Lower lobe of right lung (tissue), 2 donors: ENCODE measurements at regions not wholly inside any gene's neighbourhood (a gene's known extent, or its start where the extent isn't known, plus 50 kb on each side); places are given as distances from the start of the nearest gene placed in this dataset.

Source experiments
- ATAC-seq, 2 donors: fragments of 200-7000 bp; cut with Tn5 transposase; one replicate each; pipeline ENCODE4 v1.9.1; 2020 to 2022; ENCODE audit warnings: mild to moderate bottlenecking in 2 of 2, moderate library complexity in 2 of 2
- DNase-seq: peaks from one replicate; pipeline ENCODE4 v3.0.0-alpha.2; 2020
- H3K27ac ChIP-seq: fragments of 200-600 bp; one replicate; pipeline ENCODE4 v1.8.0; 2022
- H3K27me3 ChIP-seq: fragments of 200-600 bp; one replicate; pipeline ENCODE4 v1.8.0; 2022; ENCODE audit warnings: low read depth
- H3K36me3 ChIP-seq: fragments of 200-600 bp; one replicate; pipeline ENCODE4 v1.8.0; 2022; ENCODE audit warnings: mild to moderate bottlenecking
- H3K4me1 ChIP-seq: fragments of 200-600 bp; one replicate; pipeline ENCODE4 v1.8.0; 2022
- H3K4me3 ChIP-seq: fragments of 200-600 bp; one replicate; pipeline ENCODE4 v1.8.0; 2022; ENCODE audit warnings: mild to moderate bottlenecking
- H3K9me3 ChIP-seq: fragments of 200-600 bp; one replicate; pipeline ENCODE4 v1.8.0; 2022
- CTCF ChIP-seq: fragments of 200-600 bp; IDR thresholded peaks from one replicate; pipeline ENCODE4 v1.8.0; 2022; ENCODE audit warnings: antibody characterized with exemption, mild to moderate bottlenecking
- intact Hi-C: fragments of 100-400 bp; cut with DNase I; formaldehyde crosslinking; loops from one replicate; pipeline ENCODE4 v1.11.0; 2022
- donor health status: DM: no; HTN: yes; CAD: no; lungs with severe emphysema.

GRCh38 chr3:137349557-137350348, 392.0 kb downstream of the IL20RB start:
- DNase-seq = no peak
- no peak for TF ChIP-seq CTCF
- intact Hi-C loops = no loop called here
- H3K36me3 ChIP-seq = no peaks in the 10 kb centered on the region
- no peaks in the 10 kb centered on the region for H3K27me3 ChIP-seq
- no peaks in the 10 kb centered on the region for H3K4me1 ChIP-seq
- no peak overlapping the region for H3K27ac ChIP-seq
- no peak overlapping the region for H3K4me3 ChIP-seq
- ATAC-seq = no peak
- H3K9me3 ChIP-seq = no peaks in the 10 kb centered on the region

- no peak for DNase-seq
- Histone ChIP-seq H3K27ac (no peak overlapping the region), H3K27me3 (no peaks in the 10 kb centered on the region), H3K36me3 (no peaks in the 10 kb centered on the region), H3K4me3 (no peak overlapping the region), H3K4me1 (no peaks in the 10 kb centered on the region), H3K9me3 (no peaks in the 10 kb centered on the region)
- intact Hi-C loops = no loop called here
- no peak for TF ChIP-seq CTCF
- ATAC-seq = no peak
These were observed 402.9 kb downstream of the IL20RB start for GRCh38 chr3:137360531-137361201.

DNA sequence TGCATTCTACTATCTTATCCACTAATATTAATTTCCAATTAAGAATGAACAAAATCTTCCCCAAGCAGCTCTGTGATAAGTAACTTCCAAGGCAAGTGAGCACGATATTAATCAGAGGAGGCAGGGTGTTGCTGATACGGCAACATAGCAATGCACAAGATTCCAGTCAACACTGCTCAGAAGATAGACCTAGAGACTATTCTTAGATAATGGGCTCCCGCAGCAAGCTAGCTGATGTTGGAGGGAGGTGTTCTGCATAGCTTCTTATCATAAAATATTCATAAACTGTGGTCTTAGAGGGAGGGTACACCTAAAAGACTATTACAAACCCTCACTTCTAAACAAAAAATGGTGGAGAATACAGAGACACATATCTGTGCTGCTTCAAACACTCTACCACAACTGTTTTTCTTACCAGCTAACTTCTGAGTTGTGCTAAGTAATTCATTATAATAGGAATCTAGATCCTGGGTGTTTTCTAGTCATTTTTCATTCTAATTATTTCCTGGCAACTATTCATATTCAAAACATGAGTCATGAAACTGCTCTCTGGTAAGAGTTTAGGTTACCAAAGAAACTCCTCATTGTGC, 382.0 kb upstream of the SOX14 start:
- no peak for ATAC-seq
- no peak for DNase-seq
- no peaks in the 10 kb centered on the region for H3K4me1 ChIP-seq
- no peaks in the 10 kb centered on the region for H3K36me3 ChIP-seq
- H3K4me3 ChIP-seq = no peak overlapping the region
- H3K9me3 ChIP-seq = peaks cover 8% of the 10 kb centered on the region
- H3K27me3 ChIP-seq = no peaks in the 10 kb centered on the region
- no peak for TF ChIP-seq CTCF
- no peak overlapping the region for H3K27ac ChIP-seq
- intact Hi-C loops = no loop called here

- no peak for TF ChIP-seq CTCF
- no peak for ATAC-seq
- H3K9me3 ChIP-seq = no peaks in the 10 kb centered on the region
- no peak overlapping the region for H3K27ac ChIP-seq
- no peaks in the 10 kb centered on the region for H3K27me3 ChIP-seq
- no peak overlapping the region for H3K4me3 ChIP-seq
- intact Hi-C loops = no loop called here
- DNase-seq = no peak
- no peaks in the 10 kb centered on the region for H3K36me3 ChIP-seq
- no peaks in the 10 kb centered on the region for H3K4me1 ChIP-seq
These were observed 378.2 kb upstream of the SOX14 start for GRCh38 chr3:137385922-137386321.

DNA sequence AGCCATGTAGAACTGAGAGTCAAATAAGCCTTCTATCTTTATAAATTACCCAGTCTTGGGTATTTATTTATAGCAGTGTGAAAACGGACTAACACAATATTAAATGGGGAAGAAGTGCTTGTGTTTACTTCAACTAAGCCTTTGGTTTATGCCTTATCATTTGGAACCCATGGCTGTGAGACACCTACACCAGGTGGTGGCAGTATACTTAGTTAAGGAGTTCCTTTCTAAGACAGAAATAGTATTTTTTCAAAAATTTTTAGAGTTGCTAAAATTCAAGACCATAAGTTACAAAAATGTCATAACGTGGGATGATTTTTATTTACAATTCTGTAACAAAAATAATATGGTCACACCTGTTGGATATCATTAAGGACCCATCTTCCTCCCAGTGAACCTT, 354.5 kb upstream of the SOX14 start:
- Histone ChIP-seq H3K27ac (no peak overlapping the region), H3K36me3 (no peaks in the 10 kb centered on the region), H3K27me3 (no peaks in the 10 kb centered on the region), H3K4me1 (no peaks in the 10 kb centered on the region), H3K4me3 (no peak overlapping the region), H3K9me3 (no peaks in the 10 kb centered on the region)
- ATAC-seq = no peak
- no peak for TF ChIP-seq CTCF
- no peak for DNase-seq
- intact Hi-C loops = no loop called here
